IMR-90 (cell line): ENCODE measurements at regions not wholly inside any gene's neighbourhood (a gene's known extent, or its start where the extent isn't known, plus 50 kb on each side); places are given as distances from the start of the nearest gene placed in this dataset.

Experiments
- ATAC-seq: fragments of 200-7000 bp; cut with Tn5 transposase; 2 replicates; pipeline ENCODE4 v1.9.1; 2020; ENCODE audit warnings: low read depth, mild to moderate bottlenecking, moderate library complexity
- BruUV-seq: library from RNA; stranded (reverse); fragments of 400-500 nt; replicated peaks from 2 replicates; lab custom pipeline; 2021; lab: Mats Ljungman, UMichigan
- CTCF ChIA-PET: fragments of 300-600 bp; formaldehyde crosslinking; extraction: SDS; loops from one replicate; lab custom pipeline; 2021; ENCODE audit warnings: antibody characterized with exemption; lab: Yijun Ruan, JAX
- POLR2A ChIA-PET: fragments of 300-600 bp; sonication (Branson Sonifier 250); formaldehyde crosslinking; loops from one replicate; lab custom pipeline; 2022; ENCODE audit warnings: antibody characterized with exemption; ENCODE audit not compliant: unreplicated experiment; lab: Charles Lee
- DNase-seq: peaks from one replicate; pipeline ENCODE4 v3.0.0; 2013
- H2AFZ ChIP-seq: replicated peaks from 2 replicates; pipeline ENCODE3; 2013; ENCODE audit warnings: low read length, mild to moderate bottlenecking; ENCODE audit not compliant: poor library complexity
- H2AK5ac ChIP-seq: 2 replicates; pipeline ENCODE4 v1.6.1; 2013; ENCODE audit warnings: low read depth, low read length, inconsistent platforms
- H2AK9ac ChIP-seq: replicated peaks from 2 replicates; pipeline ENCODE3; 2013; ENCODE audit warnings: mild to moderate bottlenecking, low read depth, low read length, moderate library complexity; ENCODE audit not compliant: poor library complexity
- H2BK120ac ChIP-seq: 2 replicates; pipeline ENCODE4 v1.6.1; 2013; ENCODE audit warnings: low read depth, low read length, inconsistent platforms
- H2BK15ac ChIP-seq: 3 replicates; pipeline ENCODE4 v1.6.1; 2013; ENCODE audit warnings: low read depth, low read length, inconsistent platforms
- H2BK20ac ChIP-seq: 2 replicates; pipeline ENCODE4 v1.6.1; 2013; ENCODE audit warnings: low read depth, mild to moderate bottlenecking, inconsistent platforms, low read length, moderate library complexity
- H2BK5ac ChIP-seq: 2 replicates; pipeline ENCODE4 v1.6.1; 2013; ENCODE audit warnings: mild to moderate bottlenecking, low read depth, low read length, inconsistent platforms; ENCODE audit not compliant: poor library complexity, severe bottlenecking
- H3K14ac ChIP-seq: replicated peaks from 2 replicates; pipeline ENCODE4 v1.6.1; 2013; ENCODE audit warnings: low read depth, low read length, inconsistent platforms
- H3K18ac ChIP-seq: 2 replicates; pipeline ENCODE4 v1.6.1; 2013; ENCODE audit warnings: low read depth, low read length, control low read depth
- H3K23ac ChIP-seq: 2 replicates; pipeline ENCODE4 v1.6.1; 2013; ENCODE audit warnings: low read depth, low read length, inconsistent platforms
- H3K27ac ChIP-seq: 2 replicates; pipeline ENCODE4 v1.5.1; 2013; ENCODE audit warnings: mild to moderate bottlenecking, control low read depth, low read length; ENCODE audit not compliant: insufficient read depth
- H3K27me3 ChIP-seq: 2 replicates; pipeline ENCODE4 v1.6.1; 2013; ENCODE audit warnings: low read length; ENCODE audit not compliant: control insufficient read depth, insufficient read depth
- H3K36me3 ChIP-seq: 2 replicates; pipeline ENCODE4 v1.6.1; 2013; ENCODE audit warnings: low read length, mixed read lengths; ENCODE audit not compliant: control insufficient read depth, insufficient read depth
- H3K4ac ChIP-seq: 2 replicates; pipeline ENCODE4 v1.6.1; 2013; ENCODE audit warnings: low read depth, low read length, inconsistent platforms
- H3K4me1 ChIP-seq: 2 replicates; pipeline ENCODE4 v1.6.1; 2013; ENCODE audit warnings: low read length, mixed read lengths; ENCODE audit not compliant: control insufficient read depth, insufficient read depth
- H3K4me2 ChIP-seq: 2 replicates; pipeline ENCODE4 v1.6.1; 2013; ENCODE audit warnings: low read depth, mild to moderate bottlenecking, control low read depth, low read length, moderate library complexity
- H3K4me3 ChIP-seq: 2 replicates; pipeline ENCODE4 v1.5.1; 2013; ENCODE audit warnings: low read depth, mild to moderate bottlenecking, control low read depth, low read length, moderate library complexity; ENCODE audit not compliant: insufficient read depth
- H3K56ac ChIP-seq: 2 replicates; pipeline ENCODE4 v1.6.1; 2013; ENCODE audit warnings: low read length, inconsistent platforms; ENCODE audit not compliant: insufficient read depth; ENCODE audit errors: extremely low read depth
- H3K79me1 ChIP-seq, 2 experiments: 2 replicates each; pipeline ENCODE4 v1.6.1; 2013; ENCODE audit warnings: low read length in 2 of 2, inconsistent platforms in 1 of 2, low read depth in 1 of 2
- H3K9ac ChIP-seq: 2 replicates; pipeline ENCODE4 v1.6.1; 2013; ENCODE audit warnings: low read depth, low read length, control low read depth
- H3K9me1 ChIP-seq: 2 replicates; pipeline ENCODE4 v1.6.1; 2013; ENCODE audit warnings: low read length, inconsistent platforms; ENCODE audit not compliant: insufficient read depth
- H3K9me3 ChIP-seq: 2 replicates; pipeline ENCODE4 v1.6.1; 2013; ENCODE audit warnings: low read length; ENCODE audit not compliant: control insufficient read depth, insufficient read depth
- H4K20me1 ChIP-seq: 2 replicates; pipeline ENCODE4 v1.6.1; 2013; ENCODE audit warnings: low read length, inconsistent platforms; ENCODE audit not compliant: insufficient read depth
- H4K5ac ChIP-seq: 2 replicates; pipeline ENCODE4 v1.6.1; 2013; ENCODE audit warnings: mild to moderate bottlenecking, low read depth, low read length, control low read depth
- H4K8ac ChIP-seq, 2 experiments: 2 replicates each; pipeline ENCODE4 v1.6.1; 2013; ENCODE audit warnings: low read depth in 2 of 2, low read length in 2 of 2, control low read depth in 1 of 2, inconsistent platforms in 1 of 2
- H4K91ac ChIP-seq: 2 replicates; pipeline ENCODE4 v1.6.1; 2013; ENCODE audit warnings: low read depth, low read length, inconsistent platforms; ENCODE audit not compliant: insufficient read depth
- BHLHE40 ChIP-seq: fragments of 150-350 bp; IDR thresholded peaks from 2 replicates; pipeline ENCODE4 v1.6.1; 2016; ENCODE audit warnings: mild to moderate bottlenecking, low read depth, low read length
- CEBPB ChIP-seq: IDR thresholded peaks from 2 replicates; pipeline ENCODE4 v1.6.1; 2012; ENCODE audit warnings: low read depth, low read length, improper control_type of control experiment
- CTCF ChIP-seq: conservative IDR thresholded peaks from 2 replicates; pipeline ENCODE4 v1.5.1; 2012; ENCODE audit warnings: mild to moderate bottlenecking, low read depth, low read length, improper control_type of control experiment
- ELK1 ChIP-seq: fragments of 150-350 bp; IDR thresholded peaks from 2 replicates; pipeline ENCODE4 v1.6.1; 2016; ENCODE audit warnings: low read depth, mild to moderate bottlenecking, low read length, moderate library complexity, borderline replicate concordance
- FOS ChIP-seq: fragments of 150-350 bp; IDR thresholded peaks from 2 replicates; pipeline ENCODE4 v1.6.1; 2016; ENCODE audit warnings: low read depth, low read length
- MAZ ChIP-seq: IDR thresholded peaks from 2 replicates; pipeline ENCODE4 v1.6.1; 2012; ENCODE audit warnings: low read depth, mild to moderate bottlenecking, low read length, improper control_type of control experiment, moderate library complexity, borderline replicate concordance
- NFE2L2 ChIP-seq: fragments of 150-350 bp; IDR thresholded peaks from 2 replicates; pipeline ENCODE4 v1.6.1; 2016; ENCODE audit warnings: low read depth, mild to moderate bottlenecking, low read length
- RFX5 ChIP-seq: IDR thresholded peaks from 2 replicates; pipeline ENCODE4 v1.8.0; 2012; ENCODE audit warnings: low read depth, mild to moderate bottlenecking, low read length, moderate library complexity
- SMC3 ChIP-seq: fragments of 150-350 bp; IDR thresholded peaks from 2 replicates; pipeline ENCODE4 v1.6.1; 2016; ENCODE audit warnings: low read depth, mild to moderate bottlenecking, antibody characterized with exemption, low read length, moderate library complexity
- WGBS, 2 experiments: methylation state at CpG; one replicate each; pipeline versions ENCODE4 v1.1.5 to v1.1.7; 2013; ENCODE audit warnings: missing lambda C conversion rate in 2 of 2; ENCODE audit not compliant: insufficient read length in 1 of 2; ENCODE audit errors: extremely low coverage in 2 of 2; 5-methylcytosine and 5-hydroxymethylcytosine counted together
- dilution Hi-C: fragments of 300-500 bp; cut with HindIII; formaldehyde crosslinking; loops from one replicate; pipeline ENCODE4 v1.14.3; 2018; ENCODE audit warnings: low sequenced_read_pairs; ENCODE audit not compliant: unreplicated experiment
- in situ Hi-C: fragments of 300-500 bp; cut with MboI; formaldehyde crosslinking; loops from 3 replicates; pipeline ENCODE4 v1.14.3; 2019; ENCODE audit warnings: low sequenced_read_pairs, inconsistent platforms, mixed read lengths
- intact Hi-C: fragments of 100-400 bp; cut with micrococcal nuclease; formaldehyde crosslinking; loops from 2 replicates; pipeline ENCODE4 v1.10.0; 2022

- intact Hi-C loops (no loop called here), in situ Hi-C loops (no loop called here), dilution Hi-C loops (no loop called here)
- Histone ChIP-seq H4K8ac (no peak overlapping the region), H3K9ac (no peak overlapping the region), H2AK9ac (no peak overlapping the region), H2BK5ac (no peak overlapping the region), H2BK15ac (no peak overlapping the region), H3K27ac (no peak overlapping the region), H3K23ac (no peak overlapping the region), H3K56ac (no peak overlapping the region), H2BK20ac (no peak overlapping the region), H3K18ac (no peak overlapping the region), H3K36me3 (no peaks in the 10 kb centered on the region), H3K14ac (no peak overlapping the region), H3K79me1 (no peaks in the 10 kb centered on the region), H3K9me1 (no peaks in the 10 kb centered on the region), H2AK5ac (no peak overlapping the region), H2BK120ac (no peak overlapping the region), H3K4me3 (no peak overlapping the region), H3K4me1 (no peaks in the 10 kb centered on the region), H3K9me3 (no peaks in the 10 kb centered on the region), H3K27me3 (no peaks in the 10 kb centered on the region), H2AFZ (no peak overlapping the region), H3K4me2 (no peak overlapping the region), H3K4ac (no peak overlapping the region), H4K20me1 (no peaks in the 10 kb centered on the region), H4K5ac (no peak overlapping the region), H4K91ac (no peak overlapping the region)
- WGBS, 2 experiments = 30% methylated on average over 2 of the region's 6 CpGs; no CpG with 5 or more reads in 1 of the 2 experiments
- ATAC-seq (no peak), DNase-seq (no peak)
- no TSS peak for BruUV-seq
- TF ChIP-seq NFE2L2 (no peak), SMC3 (no peak), ELK1 (no peak), CTCF (no peak), BHLHE40 (no peak), RFX5 (no peak), FOS (no peak), MAZ (no peak), CEBPB (no peak)
- ChIA-PET CTCF (no interaction called here), POLR2A (no interaction called here)
These were observed 154.9 kb upstream of the FERMT1 start for GRCh38 chr20:6277661-6278240.
